ENCODE measurements at regions not wholly inside any gene's neighbourhood (a gene's known extent, or its start where the extent isn't known, plus 50 kb on each side); places are given as distances from the start of the nearest gene placed in this dataset.
A peak's percentile ranks its signal among the peaks of the same experiment; 100 is the strongest.

- TF ChIP-seq GTF3C2 (IDR thresholded peaks at IDR 0.05; ENCODE audit: borderline replicate concordance, extremely low read depth, insufficient read length) (no peak), ZNF639 (CRISPR knock-in tag; conservative IDR thresholded peaks at IDR 0.05 in 1 of 2, IDR thresholded peaks at IDR 0.05 in 1 of 2) (no peak), NKRF (IDR thresholded peaks at IDR 0.05; ENCODE audit: borderline replicate concordance) (no peak), MED1 (CRISPR knock-in tag; IDR thresholded peaks at IDR 0.05; ENCODE audit: borderline replicate concordance) (no peak), CTBP1 (IDR thresholded peaks at IDR 0.05; ENCODE audit: borderline replicate concordance) (0 out of 2 replicates have a peak, but pooled peaks have one; percentile 43), RCOR1 (IDR thresholded peaks at IDR 0.05; ENCODE audit: borderline replicate concordance in 1 of 2, low read depth in 2 of 2, low read length in 2 of 2) (peak in 1 of 2 experiments; percentile 47; a peak in 1 of 4 replicates), SIN3A (IDR thresholded peaks at IDR 0.05; ENCODE audit: borderline replicate concordance in 2 of 2, control insufficient read depth in 1 of 2, low read depth in 2 of 2, low read length in 2 of 2) (no peak), REST (IDR thresholded peaks at IDR 0.05; ENCODE audit: borderline replicate concordance) (peak; percentile 87), REST (CRISPR knock-in tag; IDR thresholded peaks at IDR 0.05; ENCODE audit: low read depth) (no peak), HMGN3 (IDR thresholded peaks at IDR 0.05; ENCODE audit: borderline replicate concordance, extremely low read depth, insufficient read length, low read depth, low read length) (no peak)
Measured at GRCh38 chr3:139111392-139112229, 66.9 kb upstream of the PRR23C start (continued).
